Ureter (tissue), 1 donor: ENCODE measurements at regions not wholly inside any gene's neighbourhood (a gene's known extent, or its start where the extent isn't known, plus 50 kb on each side); places are given as distances from the start of the nearest gene placed in this dataset.

Experiments used
- DNase-seq: peaks from one replicate; pipeline ENCODE4 v3.0.0-alpha.2; 2020; ENCODE audit warnings: low spot score
- donor health status: DM: yes; HTN: yes; CAD: no.

GRCh38 chr11:94671553-94672366 lies 96.4 kb upstream of the AMOTL1 start:
- DNase-seq: no peak

GRCh38 chr11:94672636-94673035 lies 95.5 kb upstream of the AMOTL1 start:
- DNase-seq: no peak

GRCh38 chr11:94673386-94673785 lies 94.8 kb upstream of the AMOTL1 start:
- no peak for DNase-seq

GRCh38 chr11:94673951-94674491 lies 94.1 kb upstream of the AMOTL1 start:
- no peak for DNase-seq

GRCh38 chr11:94675239-94675638 lies 92.9 kb upstream of the AMOTL1 start:
- DNase-seq: no peak

GRCh38 chr11:94675813-94676212 lies 92.3 kb upstream of the AMOTL1 start:
- DNase-seq: no peak

- no peak for DNase-seq
These were observed 91.3 kb upstream of the AMOTL1 start for GRCh38 chr11:94676814-94677213.

- DNase-seq: no peak
These were observed 89.9 kb upstream of the AMOTL1 start for GRCh38 chr11:94678236-94678635.

- DNase-seq: no peak
These were observed 89.3 kb upstream of the AMOTL1 start for GRCh38 chr11:94678901-94679300.

- no peak for DNase-seq
These were observed 87.7 kb upstream of the AMOTL1 start for GRCh38 chr11:94680426-94680825.

- no peak for DNase-seq
These were observed 87.0 kb upstream of the AMOTL1 start for GRCh38 chr11:94681140-94681539.

- no peak for DNase-seq
These were observed 86.3 kb upstream of the AMOTL1 start for GRCh38 chr11:94681852-94682251.

GRCh38 chr11:94694309-94695060 lies 73.7 kb upstream of the AMOTL1 start:
- no peak for DNase-seq

- DNase-seq: no peak
These were observed 71.0 kb upstream of the AMOTL1 start for GRCh38 chr11:94697156-94697555.

- DNase-seq: no peak
These were observed 67.5 kb upstream of the AMOTL1 start for GRCh38 chr11:94700622-94701021.

- no peak for DNase-seq
These were observed 65.7 kb upstream of the AMOTL1 start for GRCh38 chr11:94702481-94702880.

GRCh38 chr11:94705419-94705818 lies 62.7 kb upstream of the AMOTL1 start:
- DNase-seq: no peak

- DNase-seq: peak; percentile 55
These were observed 62.1 kb upstream of the AMOTL1 start for GRCh38 chr11:94705891-94706615.

- no peak for DNase-seq
These were observed 60.0 kb upstream of the AMOTL1 start for GRCh38 chr11:94708176-94708575.

- DNase-seq: no peak
These were observed 59.5 kb upstream of the AMOTL1 start for GRCh38 chr11:94708642-94709041.

- no peak for DNase-seq
These were observed 52.9 kb upstream of the AMOTL1 start for GRCh38 chr11:94715225-94715624.

- no peak for DNase-seq
These were observed 50.5 kb upstream of the AMOTL1 start for GRCh38 chr11:94717667-94718066.
